ENCODE measurements at regions not wholly inside any gene's neighbourhood (a gene's known extent, or its start where the extent isn't known, plus 50 kb on each side); places are given as distances from the start of the nearest gene placed in this dataset.

GRCh38 chr2:180456801-180457200 lies 449.7 kb upstream of the CWC22 start:
- Histone ChIP-seq H2BK15ac (ENCODE audit: low read length) (no peak overlapping the region), H3K36me3 (replicated peaks in 1 of 2; ENCODE audit: control insufficient read depth in 2 of 2, insufficient read depth in 2 of 2, low read length in 2 of 2) (no peaks in the 10 kb centered on the region), H3K4me1 (ENCODE audit: control insufficient read depth in 2 of 2, insufficient read depth in 1 of 2, low read depth in 1 of 2, low read length in 2 of 2) (no peaks in the 10 kb centered on the region), H3K14ac (ENCODE audit: low read length) (no peak overlapping the region), H3K4me3 (ENCODE audit: low read length in 2 of 2) (no peak overlapping the region), H3K23ac (ENCODE audit: low read depth, low read length, poor library complexity) (no peak overlapping the region), H3K4me2 (ENCODE audit: insufficient read depth, low read length, poor library complexity, severe bottlenecking) (no peak overlapping the region), H2AFZ (ENCODE audit: low read length) (no peak overlapping the region), H4K8ac (ENCODE audit: low read depth, low read length) (no peak overlapping the region), H3K18ac (ENCODE audit: low read length) (no peak overlapping the region), H4K91ac (ENCODE audit: low read depth, low read length, poor library complexity) (no peak overlapping the region), H3K27me3 (ENCODE audit: control insufficient read depth in 3 of 3, insufficient read depth in 3 of 3, low read depth in 1 of 3, low read length in 3 of 3) (no peaks in the 10 kb centered on the region), H3K9me3 (replicated peaks in 1 of 2; ENCODE audit: control insufficient read depth in 2 of 2, insufficient read depth in 1 of 2, low read depth in 1 of 2, low read length in 2 of 2) (no peaks in the 10 kb centered on the region), H3K4ac (ENCODE audit: low read length) (no peak overlapping the region), H3K27ac (replicated peaks; ENCODE audit: low read length) (no peak overlapping the region), H2BK120ac (ENCODE audit: low read depth, low read length) (no peak overlapping the region), H3K79me1 (ENCODE audit: low read depth, low read length) (no peaks in the 10 kb centered on the region), H2BK5ac (ENCODE audit: low read length) (no peak overlapping the region), H2AK5ac (ENCODE audit: low read depth, low read length) (no peak overlapping the region), H2BK12ac (ENCODE audit: low read length) (no peak overlapping the region), H3K9ac (ENCODE audit: low read depth, low read length, poor library complexity) (no peak overlapping the region)
- DNase-seq (ENCODE audit: low spot score) = no peak
- WGBS, 2 donors (ENCODE audit: extremely low coverage in 2 of 2, insufficient read length in 2 of 2, insufficient replicate concordance in 1 of 2) = no CpG with 5 or more reads among the region's 3 CpGs

- H3K36me3 ChIP-seq (replicated peaks in 1 of 2; ENCODE audit: control insufficient read depth in 2 of 2, insufficient read depth in 2 of 2, low read length in 2 of 2) = no peaks in the 10 kb centered on the region
- no peak for DNase-seq (ENCODE audit: low spot score)
- H4K91ac ChIP-seq (ENCODE audit: low read depth, low read length, poor library complexity) = no peak overlapping the region
- H3K4me3 ChIP-seq (ENCODE audit: low read length in 2 of 2) = no peak overlapping the region
- no peak overlapping the region for H3K9ac ChIP-seq (ENCODE audit: low read depth, low read length, poor library complexity)
- H3K4me1 ChIP-seq (ENCODE audit: control insufficient read depth in 2 of 2, insufficient read depth in 1 of 2, low read depth in 1 of 2, low read length in 2 of 2) = no peaks in the 10 kb centered on the region
- H3K27me3 ChIP-seq (ENCODE audit: control insufficient read depth in 3 of 3, insufficient read depth in 3 of 3, low read depth in 1 of 3, low read length in 3 of 3) = no peaks in the 10 kb centered on the region
- H2AFZ ChIP-seq (ENCODE audit: low read length) = no peak overlapping the region
- no peak overlapping the region for H2BK12ac ChIP-seq (ENCODE audit: low read length)
- H3K4me2 ChIP-seq (ENCODE audit: insufficient read depth, low read length, poor library complexity, severe bottlenecking) = no peak overlapping the region
- no peak overlapping the region for H3K23ac ChIP-seq (ENCODE audit: low read depth, low read length, poor library complexity)
- no peak overlapping the region for H2AK5ac ChIP-seq (ENCODE audit: low read depth, low read length)
- H3K79me1 ChIP-seq (ENCODE audit: low read depth, low read length) = no peaks in the 10 kb centered on the region
- no peak overlapping the region for H3K27ac ChIP-seq (replicated peaks; ENCODE audit: low read length)
- no peak overlapping the region for H2BK15ac ChIP-seq (ENCODE audit: low read length)
- no peaks in the 10 kb centered on the region for H3K9me3 ChIP-seq (replicated peaks in 1 of 2; ENCODE audit: control insufficient read depth in 2 of 2, insufficient read depth in 1 of 2, low read depth in 1 of 2, low read length in 2 of 2)
- no peak overlapping the region for H4K8ac ChIP-seq (ENCODE audit: low read depth, low read length)
- no peak overlapping the region for H3K14ac ChIP-seq (ENCODE audit: low read length)
- H2BK120ac ChIP-seq (ENCODE audit: low read depth, low read length) = no peak overlapping the region
- H3K4ac ChIP-seq (ENCODE audit: low read length) = no peak overlapping the region
- no peak overlapping the region for H3K18ac ChIP-seq (ENCODE audit: low read length)
- H2BK5ac ChIP-seq (ENCODE audit: low read length) = no peak overlapping the region
These were observed 443.7 kb upstream of the CWC22 start for GRCh38 chr2:180450841-180451240.

DNA sequence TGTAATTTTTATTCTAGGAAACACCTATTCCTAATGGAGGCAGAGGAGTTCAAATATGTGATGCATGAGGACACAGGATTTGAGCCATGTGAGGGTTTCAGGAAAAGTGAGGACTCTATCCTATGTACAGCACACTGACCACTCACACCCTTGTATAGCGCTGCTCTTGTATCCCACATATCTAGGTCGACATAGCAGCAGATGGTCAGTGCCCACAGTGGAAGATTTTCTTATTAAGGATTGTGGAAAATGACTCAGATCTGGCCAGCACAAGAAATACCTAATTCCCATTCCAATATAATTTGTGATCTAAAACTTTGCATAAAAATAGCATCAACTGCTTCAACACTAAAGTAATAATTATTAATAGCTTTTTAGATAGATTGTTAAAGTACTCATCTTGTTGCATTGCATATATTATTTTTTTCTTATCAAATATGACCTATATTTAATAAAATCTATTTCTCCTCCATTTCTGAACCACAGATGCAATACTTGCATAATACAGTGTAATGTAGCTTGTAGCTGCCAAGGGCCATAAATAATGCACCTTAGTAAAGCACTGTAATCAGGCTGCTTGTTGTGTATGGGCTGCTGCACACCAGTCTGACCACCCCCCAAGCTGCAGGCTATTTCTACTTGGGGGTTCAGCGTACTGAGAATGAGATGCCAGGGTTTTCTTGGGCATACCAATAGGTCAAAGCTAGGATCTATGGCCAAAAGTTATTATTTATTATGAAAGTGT lies 442.2 kb upstream of the CWC22 start:
- WGBS, 2 donors (ENCODE audit: extremely low coverage in 2 of 2, insufficient read length in 2 of 2, insufficient replicate concordance in 1 of 2) = no CpG with 5 or more reads among the region's 3 CpGs
- no peak overlapping the region for H3K18ac ChIP-seq (ENCODE audit: low read length)
- H3K4ac ChIP-seq (ENCODE audit: low read length) = no peak overlapping the region
- H3K23ac ChIP-seq (ENCODE audit: low read depth, low read length, poor library complexity) = no peak overlapping the region
- DNase-seq (ENCODE audit: low spot score) = no peak
- no peak overlapping the region for H2BK12ac ChIP-seq (ENCODE audit: low read length)
- no peak overlapping the region for H4K8ac ChIP-seq (ENCODE audit: low read depth, low read length)
- H2BK120ac ChIP-seq (ENCODE audit: low read depth, low read length) = no peak overlapping the region
- no peaks in the 10 kb centered on the region for H3K9me3 ChIP-seq (replicated peaks in 1 of 2; ENCODE audit: control insufficient read depth in 2 of 2, insufficient read depth in 1 of 2, low read depth in 1 of 2, low read length in 2 of 2)
- no peaks in the 10 kb centered on the region for H3K79me1 ChIP-seq (ENCODE audit: low read depth, low read length)
- no peaks in the 10 kb centered on the region for H3K27me3 ChIP-seq (ENCODE audit: control insufficient read depth in 3 of 3, insufficient read depth in 3 of 3, low read depth in 1 of 3, low read length in 3 of 3)
- H2BK15ac ChIP-seq (ENCODE audit: low read length) = no peak overlapping the region
- no peak overlapping the region for H4K91ac ChIP-seq (ENCODE audit: low read depth, low read length, poor library complexity)
- H3K36me3 ChIP-seq (replicated peaks in 1 of 2; ENCODE audit: control insufficient read depth in 2 of 2, insufficient read depth in 2 of 2, low read length in 2 of 2) = no peaks in the 10 kb centered on the region
- H3K9ac ChIP-seq (ENCODE audit: low read depth, low read length, poor library complexity) = no peak overlapping the region
- H3K14ac ChIP-seq (ENCODE audit: low read length) = no peak overlapping the region
- H2AFZ ChIP-seq (ENCODE audit: low read length) = no peak overlapping the region
- H3K4me3 ChIP-seq (ENCODE audit: low read length in 2 of 2) = no peak overlapping the region
- no peak overlapping the region for H3K27ac ChIP-seq (replicated peaks; ENCODE audit: low read length)
- no peak overlapping the region for H2AK5ac ChIP-seq (ENCODE audit: low read depth, low read length)
- no peaks in the 10 kb centered on the region for H3K4me1 ChIP-seq (ENCODE audit: control insufficient read depth in 2 of 2, insufficient read depth in 1 of 2, low read depth in 1 of 2, low read length in 2 of 2)
- no peak overlapping the region for H2BK5ac ChIP-seq (ENCODE audit: low read length)
- no peak overlapping the region for H3K4me2 ChIP-seq (ENCODE audit: insufficient read depth, low read length, poor library complexity, severe bottlenecking)

- Histone ChIP-seq H2AFZ (ENCODE audit: low read length) (no peak overlapping the region), H3K27ac (replicated peaks; ENCODE audit: low read length) (no peak overlapping the region), H3K18ac (ENCODE audit: low read length) (no peak overlapping the region), H3K4ac (ENCODE audit: low read length) (no peak overlapping the region), H3K9me3 (replicated peaks in 1 of 2; ENCODE audit: control insufficient read depth in 2 of 2, insufficient read depth in 1 of 2, low read depth in 1 of 2, low read length in 2 of 2) (no peaks in the 10 kb centered on the region), H2BK120ac (ENCODE audit: low read depth, low read length) (no peak overlapping the region), H3K4me3 (ENCODE audit: low read length in 2 of 2) (no peak overlapping the region), H2BK5ac (ENCODE audit: low read length) (no peak overlapping the region), H3K23ac (ENCODE audit: low read depth, low read length, poor library complexity) (no peak overlapping the region), H3K4me1 (ENCODE audit: control insufficient read depth in 2 of 2, insufficient read depth in 1 of 2, low read depth in 1 of 2, low read length in 2 of 2) (no peaks in the 10 kb centered on the region), H2AK5ac (ENCODE audit: low read depth, low read length) (no peak overlapping the region), H3K36me3 (replicated peaks in 1 of 2; ENCODE audit: control insufficient read depth in 2 of 2, insufficient read depth in 2 of 2, low read length in 2 of 2) (no peaks in the 10 kb centered on the region), H3K14ac (ENCODE audit: low read length) (no peak overlapping the region), H2BK12ac (ENCODE audit: low read length) (no peak overlapping the region), H4K8ac (ENCODE audit: low read depth, low read length) (no peak overlapping the region), H3K9ac (ENCODE audit: low read depth, low read length, poor library complexity) (no peak overlapping the region), H4K91ac (ENCODE audit: low read depth, low read length, poor library complexity) (no peak overlapping the region), H2BK15ac (ENCODE audit: low read length) (no peak overlapping the region), H3K4me2 (ENCODE audit: insufficient read depth, low read length, poor library complexity, severe bottlenecking) (no peak overlapping the region), H3K79me1 (ENCODE audit: low read depth, low read length) (no peaks in the 10 kb centered on the region), H3K27me3 (ENCODE audit: control insufficient read depth in 3 of 3, insufficient read depth in 3 of 3, low read depth in 1 of 3, low read length in 3 of 3) (no peaks in the 10 kb centered on the region)
- no CpG with 5 or more reads among the region's 6 CpGs for WGBS, 2 donors (ENCODE audit: extremely low coverage in 2 of 2, insufficient read length in 2 of 2, insufficient replicate concordance in 1 of 2)
- no peak for DNase-seq (ENCODE audit: low spot score)
These were observed 439.4 kb upstream of the CWC22 start for GRCh38 chr2:180446492-180446891.

Measured in neuronal stem cell (in vitro differentiated cells).